Upper lobe of right lung (tissue), 1 donor: ENCODE measurements at regions not wholly inside any gene's neighbourhood (a gene's known extent, or its start where the extent isn't known, plus 50 kb on each side); places are given as distances from the start of the nearest gene placed in this dataset.

Experiments used
- ATAC-seq: fragments of 200-7000 bp; cut with Tn5 transposase; one replicate; pipeline ENCODE4 v1.9.1; 2020; ENCODE audit warnings: mild to moderate bottlenecking, moderate library complexity
- DNase-seq: peaks from one replicate; pipeline ENCODE4 v3.0.0-alpha.2; 2020
- H3K27ac ChIP-seq: fragments of 200-600 bp; one replicate; pipeline ENCODE4 v1.8.0; 2022
- H3K27me3 ChIP-seq: fragments of 200-600 bp; one replicate; pipeline ENCODE4 v1.8.0; 2022; ENCODE audit warnings: mild to moderate bottlenecking
- H3K36me3 ChIP-seq: fragments of 200-600 bp; one replicate; pipeline ENCODE4 v1.8.0; 2022
- H3K4me1 ChIP-seq: fragments of 200-600 bp; one replicate; pipeline ENCODE4 v1.8.0; 2022
- H3K4me3 ChIP-seq: fragments of 200-600 bp; one replicate; pipeline ENCODE4 v1.8.0; 2022; ENCODE audit warnings: mild to moderate bottlenecking
- H3K9me3 ChIP-seq: fragments of 200-600 bp; one replicate; pipeline ENCODE4 v1.8.0; 2022
- CTCF ChIP-seq: fragments of 200-600 bp; IDR thresholded peaks from one replicate; pipeline ENCODE4 v1.8.0; 2022; ENCODE audit warnings: antibody characterized with exemption
- intact Hi-C: fragments of 100-400 bp; cut with DNase I; formaldehyde crosslinking; loops from one replicate; pipeline ENCODE4 v1.11.0; 2022
- donor health status: DM: no; HTN: yes; CAD: no; lungs with severe emphysema.

- Histone ChIP-seq H3K4me3 (no peak overlapping the region), H3K9me3 (no peaks in the 10 kb centered on the region), H3K27me3 (no peaks in the 10 kb centered on the region), H3K27ac (no peak overlapping the region), H3K4me1 (no peaks in the 10 kb centered on the region), H3K36me3 (no peaks in the 10 kb centered on the region)
- DNase-seq (no peak), ATAC-seq (no peak)
- intact Hi-C loops: no loop called here
- TF ChIP-seq CTCF: no peak
These were observed 338.8 kb downstream of the PLA2G4A start for GRCh38 chr1:187167555-187167954.

GRCh38 chr1:187168297-187168696, 339.5 kb downstream of the PLA2G4A start:
- intact Hi-C loops: no loop called here

GRCh38 chr1:187185389-187185788, 356.6 kb downstream of the PLA2G4A start:
- intact Hi-C loops: no loop called here

More at GRCh38 chr1:187168297-187168696, 339.5 kb downstream of the PLA2G4A start:
- Histone ChIP-seq H3K36me3 (no peaks in the 10 kb centered on the region), H3K27me3 (no peaks in the 10 kb centered on the region), H3K27ac (no peak overlapping the region), H3K4me3 (no peak overlapping the region), H3K9me3 (no peaks in the 10 kb centered on the region), H3K4me1 (no peaks in the 10 kb centered on the region)
- DNase-seq (no peak), ATAC-seq (no peak)
- TF ChIP-seq CTCF: no peak

GRCh38 chr1:187197685-187198084, 368.9 kb downstream of the PLA2G4A start:
- no peak for ATAC-seq
- no peak overlapping the region for H3K4me3 ChIP-seq
- H3K36me3 ChIP-seq: no peaks in the 10 kb centered on the region
- H3K27me3 ChIP-seq: no peaks in the 10 kb centered on the region
- no peak for DNase-seq
- TF ChIP-seq CTCF: no peak
- H3K27ac ChIP-seq: no peak overlapping the region
- intact Hi-C loops: no loop called here
- no peaks in the 10 kb centered on the region for H3K9me3 ChIP-seq
- no peaks in the 10 kb centered on the region for H3K4me1 ChIP-seq

More at GRCh38 chr1:187185389-187185788, 356.6 kb downstream of the PLA2G4A start:
- H3K4me1 ChIP-seq: no peaks in the 10 kb centered on the region
- no peak overlapping the region for H3K27ac ChIP-seq
- no peak for DNase-seq
- H3K27me3 ChIP-seq: no peaks in the 10 kb centered on the region
- TF ChIP-seq CTCF: no peak
- H3K4me3 ChIP-seq: no peak overlapping the region
- no peaks in the 10 kb centered on the region for H3K36me3 ChIP-seq
- ATAC-seq: no peak
- H3K9me3 ChIP-seq: no peaks in the 10 kb centered on the region

- TF ChIP-seq CTCF: no peak
These were observed 374.5 kb downstream of the PLA2G4A start for GRCh38 chr1:187203257-187203656.

GRCh38 chr1:187212377-187212776, 383.6 kb downstream of the PLA2G4A start:
- Histone ChIP-seq H3K27me3 (no peaks in the 10 kb centered on the region), H3K36me3 (no peaks in the 10 kb centered on the region), H3K4me1 (no peaks in the 10 kb centered on the region), H3K9me3 (no peaks in the 10 kb centered on the region), H3K27ac (no peak overlapping the region), H3K4me3 (no peak overlapping the region)
- ATAC-seq: no peak
- DNase-seq: no peak
- intact Hi-C loops: no loop called here
- TF ChIP-seq CTCF: no peak

More at GRCh38 chr1:187203257-187203656, 374.5 kb downstream of the PLA2G4A start:
- intact Hi-C loops: no loop called here
- no peak overlapping the region for H3K27ac ChIP-seq
- no peaks in the 10 kb centered on the region for H3K9me3 ChIP-seq
- no peak overlapping the region for H3K4me3 ChIP-seq
- H3K27me3 ChIP-seq: no peaks in the 10 kb centered on the region
- H3K36me3 ChIP-seq: no peaks in the 10 kb centered on the region
- ATAC-seq (no peak), DNase-seq (no peak)
- no peaks in the 10 kb centered on the region for H3K4me1 ChIP-seq
